KMS-11 (cell line): ENCODE measurements at regions not wholly inside any gene's neighbourhood (a gene's known extent, or its start where the extent isn't known, plus 50 kb on each side); places are given as distances from the start of the nearest gene placed in this dataset.
A peak's percentile ranks its signal among the peaks of the same experiment; 100 is the strongest.

Experiments
- H2AFZ ChIP-seq: fragments of 200-600 bp; sonication (generic); 2 replicates; pipeline ENCODE4 v1.6.1; 2016; ENCODE audit warnings: antibody characterized with exemption, mixed run types, low read depth
- H3K27ac ChIP-seq: fragments of 200-600 bp; sonication (generic); 2 replicates; pipeline ENCODE4 v1.6.1; 2016; ENCODE audit warnings: mild to moderate bottlenecking, mixed run types
- H3K27me3 ChIP-seq: fragments of 200-600 bp; sonication (generic); 2 replicates; pipeline ENCODE4 v1.6.1; 2017; ENCODE audit warnings: mild to moderate bottlenecking, low read depth, mixed run types, moderate library complexity; ENCODE audit not compliant: insufficient read depth
- H3K36me3 ChIP-seq: fragments of 200-600 bp; sonication (generic); 2 replicates; pipeline ENCODE4 v1.6.1; 2017; ENCODE audit warnings: mild to moderate bottlenecking, mixed run types; ENCODE audit not compliant: insufficient read depth
- H3K4me1 ChIP-seq: fragments of 200-600 bp; sonication (generic); 2 replicates; pipeline ENCODE4 v1.6.1; 2016; ENCODE audit warnings: mild to moderate bottlenecking, low read depth, mixed run types; ENCODE audit not compliant: poor library complexity, severe bottlenecking
- H3K4me2 ChIP-seq: fragments of 200-600 bp; sonication (generic); 2 replicates; pipeline ENCODE4 v1.7.0; 2016; ENCODE audit warnings: mild to moderate bottlenecking, mixed run types
- H3K4me3 ChIP-seq: fragments of 200-600 bp; sonication (generic); IDR thresholded peaks from 2 replicates; pipeline ENCODE4 v1.6.1; 2017; ENCODE audit warnings: low read depth, low read length, mixed read lengths; ENCODE audit not compliant: insufficient read depth
- H3K79me2 ChIP-seq: fragments of 200-600 bp; sonication (generic); 2 replicates; pipeline ENCODE4 v1.6.1; 2016; ENCODE audit warnings: low read depth, mixed run types; ENCODE audit not compliant: insufficient read depth
- H3K9ac ChIP-seq: fragments of 200-600 bp; sonication (generic); 2 replicates; pipeline ENCODE4 v1.6.1; 2016; ENCODE audit warnings: mild to moderate bottlenecking, mixed run types
- H4K20me1 ChIP-seq: fragments of 200-600 bp; sonication (generic); 2 replicates; pipeline ENCODE4 v1.6.1; 2016; ENCODE audit warnings: mild to moderate bottlenecking, mixed run types; ENCODE audit not compliant: insufficient read depth
- CTCF ChIP-seq: fragments of 200-600 bp; sonication (generic); conservative IDR thresholded peaks from 2 replicates; pipeline ENCODE4 v1.6.1; 2017; ENCODE audit warnings: low read depth, mild to moderate bottlenecking, antibody characterized with exemption, low read length, moderate library complexity, mixed read lengths

- Histone ChIP-seq H3K9ac (no peak overlapping the region), H3K36me3 (no peaks in the 10 kb centered on the region), H3K4me2 (no peak overlapping the region), H3K79me2 (no peaks in the 10 kb centered on the region), H4K20me1 (no peaks in the 10 kb centered on the region), H3K27ac (no peak overlapping the region), H3K27me3 (no peaks in the 10 kb centered on the region), H3K4me1 (no peaks in the 10 kb centered on the region), H3K4me3 (no peak overlapping the region), H2AFZ (no peak overlapping the region)
- TF ChIP-seq CTCF, result peak; percentile 65
Observed at GRCh38 chr10:50988792-50989191, 85.5 kb upstream of the PRKG1 start.

GRCh38 chr10:50990568-50991455 is 83.5 kb upstream of the PRKG1 start:
- H2AFZ ChIP-seq, result peak overlapping the region; percentile 88

GRCh38 chr10:50991456-50992355 is 82.6 kb upstream of the PRKG1 start:
- peak overlapping the region; percentile 57 for H3K4me2 ChIP-seq
- no peaks in the 10 kb centered on the region for H3K27me3 ChIP-seq
- H2AFZ ChIP-seq, result peak overlapping the region; percentile 88
- no peak overlapping the region for H3K4me3 ChIP-seq
- no peak overlapping the region for H3K27ac ChIP-seq
- no peaks in the 10 kb centered on the region for H3K4me1 ChIP-seq
- H3K79me2 ChIP-seq, result no peaks in the 10 kb centered on the region
- no peaks in the 10 kb centered on the region for H3K36me3 ChIP-seq
- no peak for TF ChIP-seq CTCF
- peak overlapping the region; percentile 17; the same call in 1 of the 2 replicates for H3K9ac ChIP-seq
- no peaks in the 10 kb centered on the region for H4K20me1 ChIP-seq

More at GRCh38 chr10:50990568-50991455, 83.5 kb upstream of the PRKG1 start:
- Histone ChIP-seq H3K36me3 (no peaks in the 10 kb centered on the region), H3K9ac (peak overlapping the region; percentile 17; the same call in 1 of the 2 replicates), H3K27ac (no peak overlapping the region), H3K4me3 (no peak overlapping the region), H4K20me1 (no peaks in the 10 kb centered on the region), H3K4me1 (no peaks in the 10 kb centered on the region), H3K4me2 (peak overlapping the region; percentile 57), H3K79me2 (no peaks in the 10 kb centered on the region), H3K27me3 (no peaks in the 10 kb centered on the region)
- TF ChIP-seq CTCF, result no peak

- TF ChIP-seq CTCF, result no peak
- H3K4me2 ChIP-seq, result no peak overlapping the region
- H3K79me2 ChIP-seq, result no peaks in the 10 kb centered on the region
- no peaks in the 10 kb centered on the region for H3K27me3 ChIP-seq
- H3K4me3 ChIP-seq, result no peak overlapping the region
- no peaks in the 10 kb centered on the region for H4K20me1 ChIP-seq
- H2AFZ ChIP-seq, result no peak overlapping the region
- H3K36me3 ChIP-seq, result no peaks in the 10 kb centered on the region
- no peaks in the 10 kb centered on the region for H3K4me1 ChIP-seq
- no peak overlapping the region for H3K9ac ChIP-seq
- no peak overlapping the region for H3K27ac ChIP-seq
Observed at GRCh38 chr10:50992356-50992901, 81.9 kb upstream of the PRKG1 start.
